Kidney (tissue), 13 donors: ENCODE measurements at regions not wholly inside any gene's neighbourhood (a gene's known extent, or its start where the extent isn't known, plus 50 kb on each side); places are given as distances from the start of the nearest gene placed in this dataset.

ENCODE experiments used
- DNase-seq, 5 donors: peaks; one replicate each; pipeline ENCODE4 v3.0.0-alpha.2; 2013 to 2020
- FAIRE-seq: peaks from 2 replicates; lab custom pipeline; 2012; peaks lifted over from hg19 to GRCh38; lab: Jason Lieb, UNC
- H3K27ac ChIP-seq, 2 donors: one replicate each; pipeline ENCODE4 v1.7.0; 2013; ENCODE audit warnings: low read depth in 2 of 2, low read length in 2 of 2, inconsistent platforms in 1 of 2
- H3K27me3 ChIP-seq: one replicate; pipeline ENCODE4 v1.7.1; 2013; ENCODE audit warnings: low read length, inconsistent platforms; ENCODE audit not compliant: control insufficient read depth, insufficient read depth
- H3K36me3 ChIP-seq, 3 donors: one replicate each; pipeline versions ENCODE4 v1.7.0 to v1.7.1; 2013; ENCODE audit warnings: low read length in 3 of 3, control low read depth in 1 of 3, inconsistent platforms in 1 of 3; ENCODE audit not compliant: insufficient read depth in 3 of 3, control insufficient read depth in 2 of 3
- H3K4me1 ChIP-seq, 3 donors: one replicate each; pipeline versions ENCODE4 v1.7.0 to v1.7.1; 2013; ENCODE audit warnings: low read length in 3 of 3, inconsistent platforms in 1 of 3, low read depth in 1 of 3; ENCODE audit not compliant: control insufficient read depth in 2 of 3, insufficient read depth in 2 of 3
- H3K4me3 ChIP-seq, 3 donors: one replicate each; pipeline versions ENCODE4 v1.7.0 to v1.8.1; 2013; ENCODE audit warnings: low read length in 3 of 3, control low read depth in 1 of 3, inconsistent platforms in 1 of 3
- H3K9ac ChIP-seq, 3 donors: one replicate each; pipeline versions ENCODE4 v1.7.0 to v1.7.1; 2013; ENCODE audit warnings: low read length in 3 of 3, control low read depth in 1 of 3, inconsistent platforms in 1 of 3
- H3K9me3 ChIP-seq, 3 donors: one replicate each; pipeline versions ENCODE4 v1.7.0 to v1.7.1; 2013; ENCODE audit warnings: low read length in 3 of 3, control low read depth in 1 of 3, inconsistent platforms in 1 of 3; ENCODE audit not compliant: control insufficient read depth in 2 of 3, insufficient read depth in 1 of 3
- intact Hi-C: fragments of 100-400 bp; cut with DNase I; formaldehyde crosslinking; loops from one replicate; pipeline ENCODE4 v1.11.1; 2022
- TF ChIP-seq, protein P1 (sequence below): IDR thresholded peaks from 3 replicates; pipeline ENCODE4 v1.5.1; 2012; ENCODE audit warnings: mild to moderate bottlenecking, moderate library complexity, borderline replicate concordance; ENCODE audit not compliant: insufficient read depth; ENCODE audit errors: extremely low read depth
- donor health status: control.
- donor health status: control.
- donor health status: control.
- donor health status: control.
- donor health status: control.
- donor health status: DM: yes; HTN: yes; CAD: no.
- donor health status: Normal renal cell carcinoma (clear cell type).

- Histone ChIP-seq H3K27ac (no peak overlapping the region), H3K4me1 (no peaks in the 10 kb centered on the region), H3K4me3 (no peak overlapping the region), H3K36me3 (no peaks in the 10 kb centered on the region), H3K9ac (no peak overlapping the region), H3K9me3 (no peaks in the 10 kb centered on the region), H3K27me3 (no peaks in the 10 kb centered on the region)
- FAIRE-seq (no peak), DNase-seq (no peak)
- TF ChIP-seq, protein P1, sequence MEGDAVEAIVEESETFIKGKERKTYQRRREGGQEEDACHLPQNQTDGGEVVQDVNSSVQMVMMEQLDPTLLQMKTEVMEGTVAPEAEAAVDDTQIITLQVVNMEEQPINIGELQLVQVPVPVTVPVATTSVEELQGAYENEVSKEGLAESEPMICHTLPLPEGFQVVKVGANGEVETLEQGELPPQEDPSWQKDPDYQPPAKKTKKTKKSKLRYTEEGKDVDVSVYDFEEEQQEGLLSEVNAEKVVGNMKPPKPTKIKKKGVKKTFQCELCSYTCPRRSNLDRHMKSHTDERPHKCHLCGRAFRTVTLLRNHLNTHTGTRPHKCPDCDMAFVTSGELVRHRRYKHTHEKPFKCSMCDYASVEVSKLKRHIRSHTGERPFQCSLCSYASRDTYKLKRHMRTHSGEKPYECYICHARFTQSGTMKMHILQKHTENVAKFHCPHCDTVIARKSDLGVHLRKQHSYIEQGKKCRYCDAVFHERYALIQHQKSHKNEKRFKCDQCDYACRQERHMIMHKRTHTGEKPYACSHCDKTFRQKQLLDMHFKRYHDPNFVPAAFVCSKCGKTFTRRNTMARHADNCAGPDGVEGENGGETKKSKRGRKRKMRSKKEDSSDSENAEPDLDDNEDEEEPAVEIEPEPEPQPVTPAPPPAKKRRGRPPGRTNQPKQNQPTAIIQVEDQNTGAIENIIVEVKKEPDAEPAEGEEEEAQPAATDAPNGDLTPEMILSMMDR = no peak
- intact Hi-C loops = no loop called here
Observed at GRCh38 chr13:47420568-47420967, 523.7 kb upstream of the HTR2A start.

GRCh38 chr13:47420020-47420419 is 523.2 kb upstream of the HTR2A start:
- no peak overlapping the region for H3K27ac ChIP-seq
- no peak overlapping the region for H3K4me3 ChIP-seq
- intact Hi-C loops = no loop called here
- FAIRE-seq (no peak), DNase-seq (no peak)
- no peaks in the 10 kb centered on the region for H3K9me3 ChIP-seq
- no peaks in the 10 kb centered on the region for H3K36me3 ChIP-seq
- H3K9ac ChIP-seq = no peak overlapping the region
- no peaks in the 10 kb centered on the region for H3K4me1 ChIP-seq
- no peaks in the 10 kb centered on the region for H3K27me3 ChIP-seq
- TF ChIP-seq, protein P1 = no peak

DNA sequence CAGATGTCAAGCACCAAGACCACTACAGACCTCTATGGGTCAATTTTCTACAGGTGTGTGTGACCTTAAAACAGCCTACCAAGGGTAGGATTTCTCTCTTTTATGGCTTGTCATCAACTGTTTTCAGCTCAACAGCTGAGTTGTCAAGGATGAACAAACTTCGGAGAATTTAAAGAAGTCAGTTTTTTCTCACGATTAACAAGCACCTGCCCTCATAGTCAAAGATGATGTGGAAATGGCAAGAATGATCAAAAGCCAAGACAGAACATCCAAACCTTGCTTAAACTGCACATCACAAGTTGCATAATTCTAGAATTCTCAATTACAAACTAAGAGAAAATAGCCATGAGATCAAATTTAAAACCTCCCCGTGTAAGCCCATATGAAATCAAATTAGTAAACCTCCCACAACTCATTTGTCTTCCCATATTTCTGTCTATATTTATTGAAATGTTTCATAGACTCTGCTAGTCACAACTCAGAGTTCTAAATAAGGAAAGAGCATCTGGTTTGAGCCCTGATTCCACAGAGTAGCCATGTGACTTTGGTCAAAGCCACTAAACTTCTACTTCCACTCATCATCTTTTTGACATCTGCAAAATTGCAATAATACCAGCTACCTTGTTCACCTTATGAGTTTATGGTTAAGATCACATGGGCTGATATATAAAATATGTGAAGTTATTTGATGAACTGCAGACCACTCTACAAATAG is 521.5 kb upstream of the HTR2A start:
- H3K27ac ChIP-seq = no peak overlapping the region
- H3K9me3 ChIP-seq = no peaks in the 10 kb centered on the region
- no peak overlapping the region for H3K4me3 ChIP-seq
- H3K4me1 ChIP-seq = no peaks in the 10 kb centered on the region
- TF ChIP-seq, protein P1 = no peak
- H3K36me3 ChIP-seq = no peaks in the 10 kb centered on the region
- DNase-seq (no peak), FAIRE-seq (no peak)
- no peak overlapping the region for H3K9ac ChIP-seq
- intact Hi-C loops = no loop called here
- H3K27me3 ChIP-seq = no peaks in the 10 kb centered on the region

GRCh38 chr13:47417485-47417884 is 520.6 kb upstream of the HTR2A start:
- TF ChIP-seq, protein P1 = no peak
- intact Hi-C loops = no loop called here
- Histone ChIP-seq H3K36me3 (no peaks in the 10 kb centered on the region), H3K27me3 (no peaks in the 10 kb centered on the region), H3K4me1 (no peaks in the 10 kb centered on the region), H3K4me3 (no peak overlapping the region), H3K9me3 (no peaks in the 10 kb centered on the region), H3K27ac (no peak overlapping the region), H3K9ac (no peak overlapping the region)
- no peak for FAIRE-seq
- DNase-seq = no peak
